ENCODE measurements at regions not wholly inside any gene's neighbourhood (a gene's known extent, or its start where the extent isn't known, plus 50 kb on each side); places are given as distances from the start of the nearest gene placed in this dataset.

- DNase-seq (ENCODE audit: low read depth in 1 of 2, low spot score in 1 of 2): no peak
- no peak for TF ChIP-seq REST (IDR thresholded peaks at IDR 0.05; ENCODE audit: insufficient replicate concordance, low read depth)
- no peak for TF ChIP-seq CTCF (IDR thresholded peaks at IDR 0.05; ENCODE audit: insufficient read depth, low read length)
- no peak for TF ChIP-seq POLR2AphosphoS5 (IDR thresholded peaks at IDR 0.05; ENCODE audit: low read depth)
- no peak for TF ChIP-seq GABPA (IDR thresholded peaks at IDR 0.05; ENCODE audit: low read depth)
- TF ChIP-seq SPI1 (IDR thresholded peaks at IDR 0.05; ENCODE audit: borderline replicate concordance, low read depth): no peak
- Histone ChIP-seq H3K27me3 (ENCODE audit: insufficient read depth, poor library complexity, severe bottlenecking) (no peaks in the 10 kb centered on the region), H3K27ac (replicated peaks) (no peak overlapping the region), H3K4me3 (replicated peaks; ENCODE audit: insufficient read depth, low read length) (no peak overlapping the region)
Measured at GRCh38 chr2:42920446-42921146, 128.2 kb upstream of the HAAO start.

GRCh38 chr2:42918671-42919318 is 126.4 kb upstream of the HAAO start:
- DNase-seq (ENCODE audit: low read depth in 1 of 2, low spot score in 1 of 2): no peak
- no peak for TF ChIP-seq POLR2AphosphoS5 (IDR thresholded peaks at IDR 0.05; ENCODE audit: low read depth)
- no peak for TF ChIP-seq REST (IDR thresholded peaks at IDR 0.05; ENCODE audit: insufficient replicate concordance, low read depth)
- no peak for TF ChIP-seq SPI1 (IDR thresholded peaks at IDR 0.05; ENCODE audit: borderline replicate concordance, low read depth)
- TF ChIP-seq GABPA (IDR thresholded peaks at IDR 0.05; ENCODE audit: low read depth): no peak
- no peak for TF ChIP-seq CTCF (IDR thresholded peaks at IDR 0.05; ENCODE audit: insufficient read depth, low read length)
- Histone ChIP-seq H3K27ac (replicated peaks) (no peak overlapping the region), H3K4me3 (replicated peaks; ENCODE audit: insufficient read depth, low read length) (no peak overlapping the region), H3K27me3 (ENCODE audit: insufficient read depth, poor library complexity, severe bottlenecking) (no peaks in the 10 kb centered on the region)

GRCh38 chr2:42918041-42918440 is 125.7 kb upstream of the HAAO start:
- no peak for TF ChIP-seq CTCF (IDR thresholded peaks at IDR 0.05; ENCODE audit: insufficient read depth, low read length)
- Histone ChIP-seq H3K27me3 (ENCODE audit: insufficient read depth, poor library complexity, severe bottlenecking) (no peaks in the 10 kb centered on the region), H3K4me3 (replicated peaks; ENCODE audit: insufficient read depth, low read length) (no peak overlapping the region), H3K27ac (replicated peaks) (no peak overlapping the region)
- DNase-seq (ENCODE audit: low read depth in 1 of 2, low spot score in 1 of 2): no peak
